Trophoblast cell (in vitro differentiated cells and primary cell): ENCODE measurements at regions not wholly inside any gene's neighbourhood (a gene's known extent, or its start where the extent isn't known, plus 50 kb on each side); places are given as distances from the start of the nearest gene placed in this dataset.

Experiments used
- DNase-seq, 2 donors: peaks; one replicate each; pipeline ENCODE4 v3.0.0-alpha.2; 2016
- H2AFZ ChIP-seq: 2 replicates; pipeline ENCODE4 v1.6.1; 2013; ENCODE audit warnings: low read length, moderate library complexity, mild to moderate bottlenecking; ENCODE audit not compliant: insufficient read depth, poor library complexity
- H2AK5ac ChIP-seq: 2 replicates; pipeline ENCODE4 v1.6.1; 2013; ENCODE audit warnings: mild to moderate bottlenecking, low read length
- H2BK120ac ChIP-seq: 2 replicates; pipeline ENCODE4 v1.6.1; 2013; ENCODE audit warnings: low read length, mild to moderate bottlenecking, moderate library complexity; ENCODE audit not compliant: insufficient read depth, poor library complexity
- H2BK12ac ChIP-seq: 2 replicates; pipeline ENCODE4 v1.6.1; 2013; ENCODE audit warnings: mild to moderate bottlenecking, low read length, moderate library complexity
- H2BK5ac ChIP-seq: 2 replicates; pipeline ENCODE4 v1.6.1; 2013; ENCODE audit warnings: low read length, low read depth, moderate library complexity, mild to moderate bottlenecking; ENCODE audit not compliant: poor library complexity
- H3K14ac ChIP-seq: 2 replicates; pipeline ENCODE4 v1.6.1; 2013; ENCODE audit warnings: mild to moderate bottlenecking, low read length
- H3K18ac ChIP-seq: 2 replicates; pipeline ENCODE4 v1.6.1; 2013; ENCODE audit warnings: mild to moderate bottlenecking, low read length
- H3K23ac ChIP-seq: 2 replicates; pipeline ENCODE4 v1.6.1; 2013; ENCODE audit warnings: low read length
- H3K27ac ChIP-seq: 2 replicates; pipeline ENCODE4 v1.5.1; 2013; ENCODE audit warnings: low read depth, mild to moderate bottlenecking, inconsistent platforms, low read length, moderate library complexity
- H3K27me3 ChIP-seq: 2 replicates; pipeline ENCODE4 v1.6.1; 2013; ENCODE audit warnings: inconsistent platforms, mild to moderate bottlenecking, low read length, moderate library complexity; ENCODE audit not compliant: insufficient read depth
- H3K36me3 ChIP-seq, 2 experiments: 1 replicate in 1 of 2; 2 replicates in 1 of 2; pipeline ENCODE4 v1.6.1; 2013; ENCODE audit warnings: low read length in 2 of 2, mild to moderate bottlenecking in 2 of 2, moderate library complexity in 1 of 2; ENCODE audit not compliant: insufficient read depth in 2 of 2, control insufficient read depth in 1 of 2
- H3K4ac ChIP-seq: 2 replicates; pipeline ENCODE4 v1.6.1; 2013; ENCODE audit warnings: low read depth, mild to moderate bottlenecking, low read length, moderate library complexity
- H3K4me1 ChIP-seq, 2 experiments: 1 replicate in 1 of 2; 2 replicates in 1 of 2; pipeline ENCODE4 v1.6.1; 2013; ENCODE audit warnings: low read length in 2 of 2, mild to moderate bottlenecking in 2 of 2, moderate library complexity in 1 of 2; ENCODE audit not compliant: insufficient read depth in 2 of 2, control insufficient read depth in 1 of 2
- H3K4me2 ChIP-seq: 2 replicates; pipeline ENCODE4 v1.6.1; 2013; ENCODE audit warnings: inconsistent platforms, mild to moderate bottlenecking, low read length, moderate library complexity
- H3K4me3 ChIP-seq: 2 replicates; pipeline ENCODE4 v1.5.1; 2013; ENCODE audit warnings: mild to moderate bottlenecking, low read depth, low read length, inconsistent platforms
- H3K79me1 ChIP-seq: one replicate; pipeline ENCODE4 v1.6.1; 2013; ENCODE audit warnings: low read length
- H3K79me2 ChIP-seq: 2 replicates; pipeline ENCODE4 v1.6.1; 2013; ENCODE audit warnings: low read length, mild to moderate bottlenecking; ENCODE audit not compliant: control insufficient read depth, insufficient read depth, poor library complexity
- H3K9ac ChIP-seq: 2 replicates; pipeline ENCODE4 v1.6.1; 2013; ENCODE audit warnings: mild to moderate bottlenecking, low read length
- H3K9me3 ChIP-seq: 2 replicates; pipeline ENCODE4 v1.6.1; 2013; ENCODE audit warnings: low read depth, mild to moderate bottlenecking, control low read depth, inconsistent platforms, low read length; ENCODE audit not compliant: insufficient read depth
- H4K12ac ChIP-seq: 2 replicates; pipeline ENCODE4 v1.6.1; 2013; ENCODE audit warnings: low read depth, mild to moderate bottlenecking, low read length, moderate library complexity
- H4K8ac ChIP-seq: 2 replicates; pipeline ENCODE4 v1.6.1; 2013; ENCODE audit warnings: low read depth, mild to moderate bottlenecking, low read length, moderate library complexity
- H4K91ac ChIP-seq: one replicate; pipeline ENCODE4 v1.6.1; 2013; ENCODE audit warnings: low read depth, mild to moderate bottlenecking, low read length, moderate library complexity
- WGBS: extraction: QIAGEN DNeasy Blood & Tissue Kit; methylation state at CpG from one replicate; pipeline ENCODE4 v1.1.7; 2013; ENCODE audit warnings: missing lambda C conversion rate; ENCODE audit not compliant: insufficient read length, insufficient coverage; ENCODE audit errors: extremely low coverage; 5-methylcytosine and 5-hydroxymethylcytosine counted together

GRCh38 chr15:29959384-29960137 lies 123.2 kb upstream of the GOLGA8J start:
- no peak for DNase-seq
- Histone ChIP-seq H3K4me2 (no peak overlapping the region), H3K9me3 (no peaks in the 10 kb centered on the region)

GRCh38 chr15:29952225-29952624 lies 130.0 kb upstream of the TJP1 start:
- WGBS = no CpG with 5 or more reads among the region's 1 CpG
- no peak overlapping the region for H3K27ac ChIP-seq
- no peak overlapping the region for H2BK12ac ChIP-seq
- no peak overlapping the region for H3K4ac ChIP-seq
- no peak overlapping the region for H3K18ac ChIP-seq
- H2AFZ ChIP-seq = no peak overlapping the region
- no peak overlapping the region for H2AK5ac ChIP-seq
- no peak overlapping the region for H3K23ac ChIP-seq
- H3K27me3 ChIP-seq = no peaks in the 10 kb centered on the region
- H4K91ac ChIP-seq = no peak overlapping the region
- no peaks in the 10 kb centered on the region for H3K4me1 ChIP-seq
- no peaks in the 10 kb centered on the region for H3K79me1 ChIP-seq
- H3K79me2 ChIP-seq = no peaks in the 10 kb centered on the region
- no peak overlapping the region for H3K14ac ChIP-seq
- H3K4me2 ChIP-seq = no peak overlapping the region
- H3K36me3 ChIP-seq = no peaks in the 10 kb centered on the region
- H2BK5ac ChIP-seq = no peak overlapping the region
- no peak overlapping the region for H4K8ac ChIP-seq
- peaks cover 11% of the 10 kb centered on the region for H3K9me3 ChIP-seq
- no peak for DNase-seq
- H3K4me3 ChIP-seq = no peak overlapping the region
- no peak overlapping the region for H4K12ac ChIP-seq
- H2BK120ac ChIP-seq = no peak overlapping the region
- H3K9ac ChIP-seq = no peak overlapping the region

More at GRCh38 chr15:29959384-29960137, 123.2 kb upstream of the GOLGA8J start:
- H3K18ac ChIP-seq = no peak overlapping the region
- H3K4me3 ChIP-seq = no peak overlapping the region
- H2AK5ac ChIP-seq = no peak overlapping the region
- H3K14ac ChIP-seq = no peak overlapping the region
- H3K79me1 ChIP-seq = no peaks in the 10 kb centered on the region
- no peak overlapping the region for H3K23ac ChIP-seq
- H4K91ac ChIP-seq = no peak overlapping the region
- no peak overlapping the region for H4K12ac ChIP-seq
- no peaks in the 10 kb centered on the region for H3K4me1 ChIP-seq
- H3K79me2 ChIP-seq = no peaks in the 10 kb centered on the region
- H3K27me3 ChIP-seq = no peaks in the 10 kb centered on the region
- no peak overlapping the region for H3K4ac ChIP-seq
- H2BK5ac ChIP-seq = no peak overlapping the region
- no peak overlapping the region for H2AFZ ChIP-seq
- H4K8ac ChIP-seq = no peak overlapping the region
- H3K36me3 ChIP-seq = no peaks in the 10 kb centered on the region
- no peak overlapping the region for H3K27ac ChIP-seq
- WGBS = no CpG with 5 or more reads among the region's 9 CpGs
- H3K9ac ChIP-seq = no peak overlapping the region
- H2BK120ac ChIP-seq = no peak overlapping the region
- no peak overlapping the region for H2BK12ac ChIP-seq

- Histone ChIP-seq H4K8ac (no peak overlapping the region), H3K79me1 (no peaks in the 10 kb centered on the region), H3K23ac (no peak overlapping the region), H3K36me3 (no peaks in the 10 kb centered on the region), H3K18ac (no peak overlapping the region), H3K4me2 (no peak overlapping the region), H3K79me2 (no peaks in the 10 kb centered on the region), H3K4me1 (no peaks in the 10 kb centered on the region), H3K4ac (no peak overlapping the region), H2BK12ac (no peak overlapping the region), H3K14ac (no peak overlapping the region), H3K27ac (no peak overlapping the region), H3K4me3 (no peak overlapping the region), H2BK5ac (no peak overlapping the region), H2BK120ac (no peak overlapping the region), H3K27me3 (no peaks in the 10 kb centered on the region), H4K12ac (no peak overlapping the region), H3K9me3 (peaks cover 11% of the 10 kb centered on the region), H3K9ac (no peak overlapping the region), H2AFZ (no peak overlapping the region), H2AK5ac (no peak overlapping the region), H4K91ac (no peak overlapping the region)
- WGBS = no CpG with 5 or more reads among the region's 9 CpGs
- peak; percentile 84 to 89 for DNase-seq
Observed at GRCh38 chr15:29945943-29946596, 123.8 kb upstream of the TJP1 start.

GRCh38 chr15:29944925-29945324 lies 122.7 kb upstream of the TJP1 start:
- H3K23ac ChIP-seq = no peak overlapping the region
- H3K36me3 ChIP-seq = no peaks in the 10 kb centered on the region
- H4K8ac ChIP-seq = no peak overlapping the region
- H3K4ac ChIP-seq = no peak overlapping the region
- H3K27ac ChIP-seq = no peak overlapping the region
- H3K18ac ChIP-seq = no peak overlapping the region
- WGBS = no CpG with 5 or more reads among the region's 2 CpGs
- no peak overlapping the region for H4K12ac ChIP-seq
- no peak overlapping the region for H4K91ac ChIP-seq
- peaks cover 5% of the 10 kb centered on the region for H3K9me3 ChIP-seq
- no peak overlapping the region for H3K9ac ChIP-seq
- no peaks in the 10 kb centered on the region for H3K79me1 ChIP-seq
- peak in 1 of 2 donors; percentile 88 for DNase-seq
- H2BK12ac ChIP-seq = no peak overlapping the region
- no peak overlapping the region for H2AK5ac ChIP-seq
- H2BK120ac ChIP-seq = no peak overlapping the region
- no peaks in the 10 kb centered on the region for H3K79me2 ChIP-seq
- H3K4me1 ChIP-seq = no peaks in the 10 kb centered on the region
- no peak overlapping the region for H3K4me2 ChIP-seq
- no peaks in the 10 kb centered on the region for H3K27me3 ChIP-seq
- H2AFZ ChIP-seq = no peak overlapping the region
- H2BK5ac ChIP-seq = no peak overlapping the region
- H3K14ac ChIP-seq = no peak overlapping the region
- H3K4me3 ChIP-seq = no peak overlapping the region
